ENCODE measurements at regions not wholly inside any gene's neighbourhood (a gene's known extent, or its start where the extent isn't known, plus 50 kb on each side); places are given as distances from the start of the nearest gene placed in this dataset.

GRCh38 chr12:84641940-84642545, 270.6 kb downstream of the SLC6A15 start:
- Histone ChIP-seq H3K4me3 (ENCODE audit: low read length) (no peak overlapping the region), H3K4me1 (ENCODE audit: control insufficient read depth, insufficient read depth, low read length) (no peaks in the 10 kb centered on the region), H3K27me3 (ENCODE audit: control insufficient read depth, insufficient read depth, low read length) (no peaks in the 10 kb centered on the region), H3K9me3 (ENCODE audit: control insufficient read depth, insufficient read depth, low read length) (no peaks in the 10 kb centered on the region), H3K36me3 (ENCODE audit: control insufficient read depth, insufficient read depth, low read length) (no peaks in the 10 kb centered on the region), H3K27ac (ENCODE audit: low read length) (no peak overlapping the region)
- Mint-ChIP-seq H3K4me1 (no peaks in the 10 kb centered on the region), H3K27me3 (ENCODE audit: low read depth in 2 of 2) (no peaks in the 10 kb centered on the region), H3K9me3 (peaks cover 0 to 8% of the 10 kb centered on the region in 2 donors), H3K4me3 (no peak overlapping the region), H3K27ac (no peak overlapping the region), H3K36me3 (no peaks in the 10 kb centered on the region)
- 55% methylated on average over 2 of the region's 2 CpGs for WGBS (ENCODE audit: insufficient coverage)
- intact Hi-C loops (cut with micrococcal nuclease), result no loop called here
- no peak for DNase-seq
- ATAC-seq, result no peak
- TF ChIP-seq, protein P1, sequence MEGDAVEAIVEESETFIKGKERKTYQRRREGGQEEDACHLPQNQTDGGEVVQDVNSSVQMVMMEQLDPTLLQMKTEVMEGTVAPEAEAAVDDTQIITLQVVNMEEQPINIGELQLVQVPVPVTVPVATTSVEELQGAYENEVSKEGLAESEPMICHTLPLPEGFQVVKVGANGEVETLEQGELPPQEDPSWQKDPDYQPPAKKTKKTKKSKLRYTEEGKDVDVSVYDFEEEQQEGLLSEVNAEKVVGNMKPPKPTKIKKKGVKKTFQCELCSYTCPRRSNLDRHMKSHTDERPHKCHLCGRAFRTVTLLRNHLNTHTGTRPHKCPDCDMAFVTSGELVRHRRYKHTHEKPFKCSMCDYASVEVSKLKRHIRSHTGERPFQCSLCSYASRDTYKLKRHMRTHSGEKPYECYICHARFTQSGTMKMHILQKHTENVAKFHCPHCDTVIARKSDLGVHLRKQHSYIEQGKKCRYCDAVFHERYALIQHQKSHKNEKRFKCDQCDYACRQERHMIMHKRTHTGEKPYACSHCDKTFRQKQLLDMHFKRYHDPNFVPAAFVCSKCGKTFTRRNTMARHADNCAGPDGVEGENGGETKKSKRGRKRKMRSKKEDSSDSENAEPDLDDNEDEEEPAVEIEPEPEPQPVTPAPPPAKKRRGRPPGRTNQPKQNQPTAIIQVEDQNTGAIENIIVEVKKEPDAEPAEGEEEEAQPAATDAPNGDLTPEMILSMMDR (IDR thresholded peaks at IDR 0.05), result no peak

DNA sequence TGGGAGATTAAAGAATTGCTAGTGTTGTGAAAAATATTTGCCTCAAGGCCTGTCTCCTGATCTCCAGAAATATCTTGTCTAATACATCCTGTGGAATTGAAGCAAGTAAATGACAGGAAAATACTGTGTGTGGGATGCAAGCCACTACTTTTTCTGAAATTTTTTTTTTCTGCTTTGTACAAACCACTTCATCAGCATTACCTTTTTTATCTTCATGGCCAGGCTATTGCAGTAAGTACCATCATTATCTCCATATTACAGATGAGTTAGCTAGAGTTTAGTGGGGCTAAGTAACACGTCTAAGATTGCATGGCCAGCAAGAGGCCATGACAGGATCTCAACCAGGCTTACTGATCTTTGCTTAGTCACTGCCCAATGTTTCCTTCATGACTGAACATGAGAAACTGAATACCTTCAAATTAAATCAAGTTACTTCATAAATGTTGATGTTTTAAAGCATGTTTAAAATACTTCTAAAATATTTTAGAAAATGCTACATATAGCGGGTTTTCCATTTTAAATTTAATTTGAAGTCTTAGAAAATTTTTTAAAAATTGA, 273.7 kb downstream of the SLC6A15 start:
- 43% methylated on average over 1 of the region's 2 CpGs for WGBS (ENCODE audit: insufficient coverage)
- no peaks in the 10 kb centered on the region for H3K36me3 Mint-ChIP-seq
- intact Hi-C loops (cut with micrococcal nuclease), result no loop called here

DNA sequence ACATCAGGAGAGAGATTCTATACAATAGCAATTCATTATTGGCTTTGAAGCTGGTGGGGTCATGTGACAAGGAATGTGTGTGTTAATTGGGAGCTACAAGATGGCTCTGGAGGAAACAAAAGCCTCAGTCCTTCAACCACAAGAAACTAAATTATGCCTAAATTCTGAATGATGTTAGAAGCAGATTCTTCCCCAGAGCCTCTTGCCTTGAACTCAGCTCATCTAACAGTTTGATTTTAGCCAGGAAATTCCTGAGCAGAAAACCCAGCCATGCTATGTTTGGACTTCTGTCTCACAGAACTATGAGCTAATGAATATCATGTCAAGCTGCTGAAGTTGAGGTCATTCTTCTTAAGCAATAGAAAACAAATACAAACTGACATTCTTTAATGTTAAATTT, 274.7 kb downstream of the SLC6A15 start:
- no peaks in the 10 kb centered on the region for H3K9me3 ChIP-seq (ENCODE audit: control insufficient read depth, insufficient read depth, low read length)
- no peaks in the 10 kb centered on the region for H3K27me3 ChIP-seq (ENCODE audit: control insufficient read depth, insufficient read depth, low read length)
- TF ChIP-seq, protein P1 (IDR thresholded peaks at IDR 0.05), result no peak
- DNase-seq, result no peak
- no peak overlapping the region for H3K27ac Mint-ChIP-seq
- ATAC-seq, result no peak
- no peak overlapping the region for H3K4me3 Mint-ChIP-seq
- peaks cover 0 to 13% of the 10 kb centered on the region in 2 donors for H3K9me3 Mint-ChIP-seq
- no peak overlapping the region for H3K27ac ChIP-seq (ENCODE audit: low read length)
- H3K36me3 ChIP-seq (ENCODE audit: control insufficient read depth, insufficient read depth, low read length), result no peaks in the 10 kb centered on the region
- no peaks in the 10 kb centered on the region for H3K4me1 ChIP-seq (ENCODE audit: control insufficient read depth, insufficient read depth, low read length)
- H3K4me1 Mint-ChIP-seq, result no peaks in the 10 kb centered on the region
- intact Hi-C loops (cut with micrococcal nuclease), result no loop called here
- H3K36me3 Mint-ChIP-seq, result no peaks in the 10 kb centered on the region
- no peak overlapping the region for H3K4me3 ChIP-seq (ENCODE audit: low read length)
- no peaks in the 10 kb centered on the region for H3K27me3 Mint-ChIP-seq (ENCODE audit: low read depth in 2 of 2)

More for the DNA sequence above, 273.7 kb downstream of the SLC6A15 start:
- no peak overlapping the region for H3K4me3 ChIP-seq (ENCODE audit: low read length)
- H3K36me3 ChIP-seq (ENCODE audit: control insufficient read depth, insufficient read depth, low read length), result no peaks in the 10 kb centered on the region
- ATAC-seq, result no peak
- Mint-ChIP-seq H3K9me3 (peaks cover 0 to 13% of the 10 kb centered on the region in 2 donors), H3K27ac (no peak overlapping the region), H3K4me1 (no peaks in the 10 kb centered on the region), H3K4me3 (no peak overlapping the region), H3K27me3 (ENCODE audit: low read depth in 2 of 2) (no peaks in the 10 kb centered on the region)
- H3K4me1 ChIP-seq (ENCODE audit: control insufficient read depth, insufficient read depth, low read length), result no peaks in the 10 kb centered on the region
- TF ChIP-seq, protein P1 (IDR thresholded peaks at IDR 0.05), result no peak
- no peaks in the 10 kb centered on the region for H3K9me3 ChIP-seq (ENCODE audit: control insufficient read depth, insufficient read depth, low read length)
- no peak overlapping the region for H3K27ac ChIP-seq (ENCODE audit: low read length)
- H3K27me3 ChIP-seq (ENCODE audit: control insufficient read depth, insufficient read depth, low read length), result no peaks in the 10 kb centered on the region
- DNase-seq, result no peak

- no peak overlapping the region for H3K4me3 Mint-ChIP-seq
- no peak overlapping the region for H3K27ac ChIP-seq (ENCODE audit: low read length)
- DNase-seq (no peak), ATAC-seq (no peak)
- no peaks in the 10 kb centered on the region for H3K36me3 ChIP-seq (ENCODE audit: control insufficient read depth, insufficient read depth, low read length)
- H3K27ac Mint-ChIP-seq, result no peak overlapping the region
- no peaks in the 10 kb centered on the region for H3K27me3 Mint-ChIP-seq (ENCODE audit: low read depth in 2 of 2)
- no peaks in the 10 kb centered on the region for H3K4me1 ChIP-seq (ENCODE audit: control insufficient read depth, insufficient read depth, low read length)
- TF ChIP-seq, protein P1 (IDR thresholded peaks at IDR 0.05), result no peak
- no peaks in the 10 kb centered on the region for H3K9me3 ChIP-seq (ENCODE audit: control insufficient read depth, insufficient read depth, low read length)
- intact Hi-C loops (cut with micrococcal nuclease), result no loop called here
- no peaks in the 10 kb centered on the region for H3K4me1 Mint-ChIP-seq
- no peak overlapping the region for H3K4me3 ChIP-seq (ENCODE audit: low read length)
- no peaks in the 10 kb centered on the region for H3K36me3 Mint-ChIP-seq
- H3K9me3 Mint-ChIP-seq, result peaks cover 0 to 13% of the 10 kb centered on the region in 2 donors
- H3K27me3 ChIP-seq (ENCODE audit: control insufficient read depth, insufficient read depth, low read length), result no peaks in the 10 kb centered on the region
Observed at GRCh38 chr12:84636801-84637290, 275.8 kb downstream of the SLC6A15 start.

Data from natural killer cell (primary cell).